ENCODE measurements at regions not wholly inside any gene's neighbourhood (a gene's known extent, or its start where the extent isn't known, plus 50 kb on each side); places are given as distances from the start of the nearest gene placed in this dataset.
A peak's percentile ranks its signal among the peaks of the same experiment; 100 is the strongest.

GRCh38 chr10:10222304-10222841, 795.3 kb upstream of the CELF2 start:
- H3K4me3 ChIP-seq, result no peak overlapping the region
- no peaks in the 10 kb centered on the region for H3K9me3 ChIP-seq
- no peaks in the 10 kb centered on the region for H3K4me1 ChIP-seq
- no peak for ATAC-seq
- no peaks in the 10 kb centered on the region for H3K27me3 ChIP-seq
- TF ChIP-seq CTCF (IDR thresholded peaks at IDR 0.05), result no peak
- H3K27ac ChIP-seq, result no peak overlapping the region
- intact Hi-C loops (cut with DNase I), result no loop called here
- no peak for DNase-seq
- H3K36me3 ChIP-seq, result no peaks in the 10 kb centered on the region

- intact Hi-C loops (cut with DNase I), result no loop called here
- no peak for DNase-seq
- no peaks in the 10 kb centered on the region for H3K9me3 ChIP-seq
- no peak for ATAC-seq
- H3K4me1 ChIP-seq, result no peaks in the 10 kb centered on the region
- no peak for TF ChIP-seq CTCF (IDR thresholded peaks at IDR 0.05)
- H3K27ac ChIP-seq, result no peak overlapping the region
- no peak overlapping the region for H3K4me3 ChIP-seq
- no peaks in the 10 kb centered on the region for H3K27me3 ChIP-seq
- H3K36me3 ChIP-seq, result no peaks in the 10 kb centered on the region
Observed at GRCh38 chr10:10223131-10223530, 794.5 kb upstream of the CELF2 start.

- Histone ChIP-seq H3K9me3 (no peaks in the 10 kb centered on the region), H3K4me3 (no peak overlapping the region), H3K27me3 (no peaks in the 10 kb centered on the region), H3K36me3 (no peaks in the 10 kb centered on the region), H3K4me1 (no peaks in the 10 kb centered on the region), H3K27ac (no peak overlapping the region)
- TF ChIP-seq CTCF (IDR thresholded peaks at IDR 0.05), result no peak
- DNase-seq (no peak), ATAC-seq (no peak)
- intact Hi-C loops (cut with DNase I), result no loop called here
Observed at GRCh38 chr10:10225136-10225676, 792.5 kb upstream of the CELF2 start.

- intact Hi-C loops (cut with DNase I), result no loop called here
- H3K9me3 ChIP-seq, result no peaks in the 10 kb centered on the region
- H3K27me3 ChIP-seq, result no peaks in the 10 kb centered on the region
- H3K27ac ChIP-seq, result no peak overlapping the region
- no peak for ATAC-seq
- peak; percentile 18 for TF ChIP-seq CTCF (IDR thresholded peaks at IDR 0.05)
- H3K36me3 ChIP-seq, result no peaks in the 10 kb centered on the region
- H3K4me3 ChIP-seq, result no peak overlapping the region
- no peaks in the 10 kb centered on the region for H3K4me1 ChIP-seq
- DNase-seq, result no peak
Observed at GRCh38 chr10:10233229-10233628, 784.4 kb upstream of the CELF2 start.

GRCh38 chr10:10235003-10235402, 782.7 kb upstream of the CELF2 start:
- TF ChIP-seq CTCF (IDR thresholded peaks at IDR 0.05), result no peak
- no peak overlapping the region for H3K27ac ChIP-seq
- ATAC-seq (no peak), DNase-seq (no peak)
- H3K27me3 ChIP-seq, result no peaks in the 10 kb centered on the region
- no peak overlapping the region for H3K4me3 ChIP-seq
- intact Hi-C loops (cut with DNase I), result no loop called here
- H3K9me3 ChIP-seq, result no peaks in the 10 kb centered on the region
- no peaks in the 10 kb centered on the region for H3K36me3 ChIP-seq
- H3K4me1 ChIP-seq, result no peaks in the 10 kb centered on the region

GRCh38 chr10:10247585-10247984, 770.1 kb upstream of the CELF2 start:
- ATAC-seq (no peak), DNase-seq (no peak)
- Histone ChIP-seq H3K36me3 (no peaks in the 10 kb centered on the region), H3K27ac (no peak overlapping the region), H3K4me1 (no peaks in the 10 kb centered on the region), H3K4me3 (no peak overlapping the region), H3K9me3 (no peaks in the 10 kb centered on the region), H3K27me3 (no peaks in the 10 kb centered on the region)
- TF ChIP-seq CTCF (IDR thresholded peaks at IDR 0.05), result no peak
- intact Hi-C loops (cut with DNase I), result no loop called here
